ENCODE measurements at regions not wholly inside any gene's neighbourhood (a gene's known extent, or its start where the extent isn't known, plus 50 kb on each side); places are given as distances from the start of the nearest gene placed in this dataset.

DNA sequence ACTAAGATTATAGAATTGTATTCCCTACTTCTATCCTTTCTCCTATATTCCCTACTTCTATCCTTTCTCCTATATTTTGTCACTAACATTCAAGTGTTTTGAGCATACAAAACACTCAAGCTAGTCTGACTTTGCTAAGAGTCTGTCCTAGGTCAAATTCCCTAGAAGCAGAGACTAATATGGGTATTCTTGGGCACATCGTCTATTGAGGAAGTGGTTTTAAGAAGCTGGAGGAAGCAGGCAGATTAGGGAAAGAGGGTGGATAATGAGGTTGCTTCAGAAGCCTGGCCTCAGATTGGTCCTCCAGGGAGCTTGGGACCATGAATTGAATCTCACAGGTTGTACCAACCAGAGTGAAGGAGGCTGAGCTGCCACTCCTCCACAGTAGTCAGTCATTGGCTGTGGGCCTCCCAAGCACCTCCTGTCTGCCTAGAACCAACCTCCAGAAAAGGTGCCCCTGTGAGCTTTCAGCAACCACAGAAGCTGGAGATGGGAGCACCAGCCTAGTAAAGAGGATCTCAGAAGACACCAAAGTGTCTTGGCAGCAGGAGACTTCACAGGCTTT lies 295.9 kb upstream of the PHF14 start:
- no CpG with 5 or more reads among the region's 1 CpG for WGBS (ENCODE audit: extremely low coverage, insufficient read length, low lambda C conversion rate)
- Histone ChIP-seq H3K56ac (ENCODE audit: insufficient read length, low read depth, low read length) (no peak overlapping the region), H2AFZ (ENCODE audit: low read length) (no peak overlapping the region), H3K79me1 (ENCODE audit: insufficient read depth, low read depth, low read length, poor library complexity, severe bottlenecking) (no peaks in the 10 kb centered on the region), H2BK12ac (ENCODE audit: insufficient read length, low read depth, low read length) (no peak overlapping the region), H3K4me1 (ENCODE audit: insufficient read depth, low read length) (no peaks in the 10 kb centered on the region), H2BK20ac (ENCODE audit: low read depth, low read length, poor library complexity, severe bottlenecking) (no peak overlapping the region), H3K4me2 (ENCODE audit: insufficient read depth, insufficient read length, low read length) (no peak overlapping the region), H3K18ac (ENCODE audit: insufficient read length, low read depth, low read length) (no peak overlapping the region), H3K79me2 (ENCODE audit: insufficient read depth, low read length) (no peaks in the 10 kb centered on the region), H2AK5ac (ENCODE audit: insufficient read length, low read length) (no peak overlapping the region), H3K23ac (ENCODE audit: insufficient read length, low read depth, low read length) (no peak overlapping the region), H3K9me3 (ENCODE audit: control insufficient read depth, low read depth, low read length) (no peaks in the 10 kb centered on the region), H3K14ac (ENCODE audit: insufficient read depth, low read length) (no peak overlapping the region), H3T11ph (ENCODE audit: low read length) (no peak overlapping the region), H3K27me3 (ENCODE audit: insufficient read depth, low read length) (no peaks in the 10 kb centered on the region), H4K20me1 (ENCODE audit: control insufficient read depth, insufficient read depth, insufficient read length) (no peaks in the 10 kb centered on the region), H3K9ac (ENCODE audit: extremely low read depth, insufficient read length, low read length) (no peak overlapping the region), H3K23me2 (ENCODE audit: insufficient read length, low read depth, low read length, poor library complexity, severe bottlenecking) (no peaks in the 10 kb centered on the region), H3K27ac (ENCODE audit: insufficient read length, low read depth, low read length) (no peak overlapping the region), H2BK120ac (ENCODE audit: low read depth, low read length, poor library complexity, severe bottlenecking) (no peak overlapping the region), H4K91ac (ENCODE audit: insufficient read length, low read depth, low read length) (no peak overlapping the region), H4K8ac (replicated peaks; ENCODE audit: insufficient read length, low read depth, low read length) (no peak overlapping the region), H2BK5ac (ENCODE audit: insufficient read length, low read length) (no peak overlapping the region), H4K5ac (ENCODE audit: insufficient read length, low read depth, low read length) (no peak overlapping the region), H3K4ac (ENCODE audit: low read depth, low read length) (no peak overlapping the region), H2BK15ac (ENCODE audit: low read depth, low read length) (no peak overlapping the region)
- Mint-ChIP-seq H3K4me1 (peaks cover 8 to 14% of the 10 kb centered on the region in 2 experiments), H3K9me3 (no peaks in the 10 kb centered on the region), H3K36me3 (ENCODE audit: insufficient read depth in 1 of 3, low read depth in 3 of 3) (no peaks in the 10 kb centered on the region), H3K4me3 (no peak overlapping the region), H3K27me3 (ENCODE audit: low read depth) (no peaks in the 10 kb centered on the region), H3K27ac (no peak overlapping the region)
- no peak for DNase-seq
- TF ChIP-seq, protein P1, sequence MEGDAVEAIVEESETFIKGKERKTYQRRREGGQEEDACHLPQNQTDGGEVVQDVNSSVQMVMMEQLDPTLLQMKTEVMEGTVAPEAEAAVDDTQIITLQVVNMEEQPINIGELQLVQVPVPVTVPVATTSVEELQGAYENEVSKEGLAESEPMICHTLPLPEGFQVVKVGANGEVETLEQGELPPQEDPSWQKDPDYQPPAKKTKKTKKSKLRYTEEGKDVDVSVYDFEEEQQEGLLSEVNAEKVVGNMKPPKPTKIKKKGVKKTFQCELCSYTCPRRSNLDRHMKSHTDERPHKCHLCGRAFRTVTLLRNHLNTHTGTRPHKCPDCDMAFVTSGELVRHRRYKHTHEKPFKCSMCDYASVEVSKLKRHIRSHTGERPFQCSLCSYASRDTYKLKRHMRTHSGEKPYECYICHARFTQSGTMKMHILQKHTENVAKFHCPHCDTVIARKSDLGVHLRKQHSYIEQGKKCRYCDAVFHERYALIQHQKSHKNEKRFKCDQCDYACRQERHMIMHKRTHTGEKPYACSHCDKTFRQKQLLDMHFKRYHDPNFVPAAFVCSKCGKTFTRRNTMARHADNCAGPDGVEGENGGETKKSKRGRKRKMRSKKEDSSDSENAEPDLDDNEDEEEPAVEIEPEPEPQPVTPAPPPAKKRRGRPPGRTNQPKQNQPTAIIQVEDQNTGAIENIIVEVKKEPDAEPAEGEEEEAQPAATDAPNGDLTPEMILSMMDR (conservative IDR thresholded peaks at IDR 0.05): no peak

Data from H9 (cell line).